Mesodermal cell (in vitro differentiated cells): ENCODE measurements at regions not wholly inside any gene's neighbourhood (a gene's known extent, or its start where the extent isn't known, plus 50 kb on each side); places are given as distances from the start of the nearest gene placed in this dataset.

Experiments used
- H3K27ac ChIP-seq: 2 replicates; pipeline ENCODE4 v1.7.0; 2013; ENCODE audit warnings: mild to moderate bottlenecking, low read depth, low read length, moderate library complexity; ENCODE audit not compliant: severe bottlenecking
- H3K36me3 ChIP-seq: 2 replicates; pipeline ENCODE4 v1.7.1; 2013; ENCODE audit warnings: mild to moderate bottlenecking, low read length, moderate library complexity; ENCODE audit not compliant: control insufficient read depth, insufficient read depth
- H3K4me1 ChIP-seq: one replicate; pipeline ENCODE4 v1.7.1; 2013; ENCODE audit warnings: mild to moderate bottlenecking, low read length; ENCODE audit not compliant: insufficient read depth, control insufficient read depth, poor library complexity, severe bottlenecking
- H3K4me3 ChIP-seq: 2 replicates; pipeline ENCODE4 v1.7.0; 2013; ENCODE audit warnings: low read length, control low read depth, mild to moderate bottlenecking; ENCODE audit not compliant: insufficient read depth, poor library complexity, severe bottlenecking; ENCODE audit errors: extremely low read depth
- H3K9me3 ChIP-seq: 2 replicates; pipeline ENCODE4 v1.7.1; 2013; ENCODE audit warnings: mild to moderate bottlenecking, low read length, moderate library complexity; ENCODE audit not compliant: control insufficient read depth
- WGBS, 2 experiments: methylation state at CpG; one replicate each; pipeline ENCODE4 v1.1.5; 2013; ENCODE audit warnings: missing lambda C conversion rate in 2 of 2; ENCODE audit not compliant: insufficient coverage in 2 of 2; 5-methylcytosine and 5-hydroxymethylcytosine counted together

DNA sequence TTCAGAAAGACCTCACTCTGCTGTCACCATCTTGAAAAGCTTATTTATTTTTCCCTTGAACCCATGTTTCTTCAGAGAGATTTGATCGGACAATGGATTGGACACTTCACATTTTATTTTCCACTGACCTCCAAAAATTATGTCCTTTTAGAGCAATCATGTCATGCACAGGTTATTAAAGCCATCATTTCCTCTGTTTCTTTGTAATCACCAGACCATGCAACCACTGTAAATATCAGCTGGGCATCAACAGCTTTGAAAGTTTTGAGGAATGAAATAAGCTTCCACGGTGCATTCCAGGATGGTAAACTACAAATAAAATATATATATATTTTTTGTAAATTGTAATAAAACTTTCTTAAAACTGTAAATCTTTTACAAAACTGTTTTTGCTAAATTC is 144.1 kb upstream of the ADAMTS5 start:
- no peaks in the 10 kb centered on the region for H3K36me3 ChIP-seq
- 71 to 90% methylated on average over 1 of the region's 2 CpGs for WGBS, 2 experiments

DNA sequence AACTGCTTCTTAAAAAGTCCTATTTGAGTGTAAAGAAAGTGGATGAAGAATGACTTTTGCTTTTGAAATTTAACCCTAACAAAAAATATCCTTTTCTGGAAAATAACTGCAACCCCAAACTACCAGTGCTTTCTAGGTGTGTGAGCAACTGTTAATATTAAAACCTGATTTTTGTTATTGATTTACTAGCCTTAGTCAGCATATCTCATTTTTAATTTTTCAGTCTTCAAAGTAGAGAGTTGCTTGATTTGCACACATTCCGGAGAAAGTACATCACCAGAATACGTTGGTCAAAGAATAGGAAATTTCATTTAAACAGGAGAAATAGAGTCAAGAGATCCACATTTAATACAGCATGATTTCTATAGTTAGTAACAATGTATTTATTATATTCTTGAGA is 141.8 kb upstream of the ADAMTS5 start:
- Histone ChIP-seq H3K9me3 (no peaks in the 10 kb centered on the region), H3K4me1 (no peaks in the 10 kb centered on the region), H3K36me3 (no peaks in the 10 kb centered on the region), H3K4me3 (no peak overlapping the region), H3K27ac (no peak overlapping the region)
- WGBS, 2 experiments = no CpG with 5 or more reads among the region's 2 CpGs

More for the DNA sequence above, 144.1 kb upstream of the ADAMTS5 start:
- H3K27ac ChIP-seq = no peak overlapping the region
- no peak overlapping the region for H3K4me3 ChIP-seq
- no peaks in the 10 kb centered on the region for H3K9me3 ChIP-seq
- no peaks in the 10 kb centered on the region for H3K4me1 ChIP-seq

DNA sequence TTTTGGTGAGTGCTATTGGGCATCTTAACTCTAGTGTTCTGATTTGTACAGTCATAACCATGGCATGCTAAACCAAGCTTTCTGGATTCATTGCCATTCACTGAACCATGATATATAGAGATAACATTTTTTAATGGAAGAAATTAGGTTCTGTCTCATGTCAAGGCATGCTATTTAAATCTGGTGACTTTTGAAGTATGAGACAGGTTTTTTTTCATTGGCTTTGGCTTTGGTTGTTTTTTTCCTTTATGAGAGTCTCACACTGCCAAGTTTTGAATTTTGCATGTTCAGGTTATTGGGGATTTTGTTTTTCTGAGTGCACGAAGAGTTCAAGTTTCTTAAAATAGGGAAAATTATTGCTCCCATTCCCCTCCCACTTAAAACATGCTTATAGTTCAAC is 141.3 kb upstream of the ADAMTS5 start:
- no peaks in the 10 kb centered on the region for H3K36me3 ChIP-seq
- no CpG with 5 or more reads among the region's 1 CpG for WGBS, 2 experiments
- H3K4me1 ChIP-seq = no peaks in the 10 kb centered on the region
- no peak overlapping the region for H3K4me3 ChIP-seq
- no peaks in the 10 kb centered on the region for H3K9me3 ChIP-seq
- no peak overlapping the region for H3K27ac ChIP-seq

DNA sequence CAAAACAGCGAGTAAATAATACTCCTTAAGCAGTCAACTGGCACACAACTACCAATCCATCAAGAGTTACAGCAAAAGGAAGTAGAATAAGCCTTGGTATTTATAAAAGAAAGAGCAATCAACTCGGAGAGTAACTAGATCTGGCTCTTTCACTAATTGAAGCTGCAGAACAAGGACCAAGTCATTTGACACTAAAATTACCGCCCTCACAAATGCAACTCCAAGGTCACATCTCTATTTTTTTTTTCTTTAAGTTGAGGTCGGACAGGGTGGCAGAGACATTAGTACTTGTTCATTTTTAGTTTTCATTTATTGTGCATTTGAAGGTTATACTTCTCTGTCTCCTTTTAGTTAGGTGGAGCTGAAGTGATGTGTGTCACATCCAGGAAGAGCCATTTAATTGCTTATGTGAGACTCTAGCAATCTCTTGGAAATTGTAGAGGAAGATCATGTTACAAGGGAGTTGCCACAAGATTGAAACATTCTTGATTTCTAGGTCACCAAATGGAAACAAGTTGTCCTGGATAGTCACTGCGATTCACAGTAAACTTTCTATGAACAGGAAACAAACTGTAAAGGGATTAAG is 138.1 kb upstream of the ADAMTS5 start:
- Histone ChIP-seq H3K27ac (no peak overlapping the region), H3K4me1 (no peaks in the 10 kb centered on the region), H3K4me3 (no peak overlapping the region), H3K9me3 (no peaks in the 10 kb centered on the region), H3K36me3 (no peaks in the 10 kb centered on the region)
- WGBS, 2 experiments = 87 to 88% methylated on average over 1 to 3 of the region's 5 CpGs

DNA sequence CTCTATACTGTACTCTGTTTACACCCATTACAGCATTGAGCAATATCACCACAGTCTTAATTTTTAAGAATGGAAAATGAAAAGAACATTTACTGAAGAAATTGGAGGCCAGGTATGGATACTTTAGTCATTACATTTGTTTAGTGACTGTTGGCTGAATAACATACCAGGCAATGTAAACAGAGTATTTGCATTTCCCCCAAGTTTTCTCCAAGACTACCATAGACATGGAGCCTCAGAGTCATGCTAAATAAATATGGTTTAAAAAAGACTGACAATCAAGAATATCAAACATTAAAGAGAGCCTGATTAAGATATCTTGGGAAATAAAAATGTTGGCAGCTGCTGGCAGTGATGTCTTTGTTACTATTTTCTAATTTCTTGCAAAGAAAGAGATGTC is 136.9 kb upstream of the ADAMTS5 start:
- Histone ChIP-seq H3K4me3 (no peak overlapping the region), H3K36me3 (no peaks in the 10 kb centered on the region), H3K4me1 (no peaks in the 10 kb centered on the region), H3K9me3 (no peaks in the 10 kb centered on the region), H3K27ac (no peak overlapping the region)

DNA sequence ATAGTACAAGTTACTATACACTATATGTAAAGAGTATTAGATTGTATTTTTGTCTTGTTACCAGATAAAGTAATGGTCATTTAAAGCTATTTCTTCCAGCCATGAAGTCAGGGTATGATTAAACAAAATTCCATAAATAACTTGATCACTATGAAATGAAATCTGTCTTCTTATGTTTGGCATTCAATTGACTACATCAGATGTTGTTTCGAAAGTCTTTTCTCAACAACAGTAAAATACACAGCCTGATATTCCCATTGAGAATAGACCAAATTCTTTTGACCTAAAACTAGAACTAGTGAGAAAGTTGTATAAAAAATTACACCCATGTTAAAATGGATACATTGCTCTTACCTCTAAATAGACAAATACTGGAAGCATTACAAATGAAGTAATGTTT is 134.6 kb upstream of the ADAMTS5 start:
- Histone ChIP-seq H3K4me3 (no peak overlapping the region), H3K27ac (no peak overlapping the region), H3K9me3 (no peaks in the 10 kb centered on the region), H3K4me1 (no peaks in the 10 kb centered on the region), H3K36me3 (no peaks in the 10 kb centered on the region)
- WGBS, 2 experiments = no CpG with 5 or more reads among the region's 1 CpG

DNA sequence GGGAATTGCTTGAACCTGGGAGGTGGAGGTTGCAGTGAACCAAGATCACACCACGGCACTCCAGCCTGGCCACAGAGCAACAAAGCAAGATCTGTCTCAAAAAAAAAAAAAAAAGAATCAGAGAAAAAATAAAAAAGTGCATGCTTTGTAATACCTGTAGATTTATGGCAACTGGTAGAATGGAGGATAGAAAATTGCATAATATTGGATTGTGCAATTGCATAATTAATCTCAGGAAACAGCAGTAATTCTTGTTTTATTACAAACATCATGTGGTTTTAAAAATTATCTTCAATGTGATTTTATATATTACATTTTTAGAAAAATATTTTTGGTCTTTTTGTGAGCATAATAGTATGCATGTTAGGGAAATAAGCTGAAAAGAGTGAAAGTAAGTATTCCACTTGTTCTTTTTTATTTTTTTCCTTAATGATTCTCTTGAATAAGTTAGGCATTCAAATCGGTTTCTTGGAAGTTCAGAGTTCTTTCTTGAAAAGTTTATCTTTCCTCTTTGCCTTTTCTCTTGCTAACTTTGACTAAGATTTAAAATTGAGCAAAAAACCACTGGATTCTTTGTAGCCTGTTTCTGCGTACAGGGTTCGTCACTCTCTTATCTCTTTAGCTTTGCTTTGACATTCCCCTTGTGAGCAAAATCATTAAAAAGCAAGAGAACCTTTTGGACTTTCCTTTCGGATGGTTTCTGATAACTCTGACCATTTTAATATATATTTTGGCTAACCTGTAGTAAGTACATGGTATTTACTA is 127.5 kb upstream of the ADAMTS5 start:
- no peak overlapping the region for H3K27ac ChIP-seq
- WGBS, 2 experiments = 91 to 92% methylated on average over 2 to 3 of the region's 5 CpGs
- H3K4me3 ChIP-seq = no peak overlapping the region

DNA sequence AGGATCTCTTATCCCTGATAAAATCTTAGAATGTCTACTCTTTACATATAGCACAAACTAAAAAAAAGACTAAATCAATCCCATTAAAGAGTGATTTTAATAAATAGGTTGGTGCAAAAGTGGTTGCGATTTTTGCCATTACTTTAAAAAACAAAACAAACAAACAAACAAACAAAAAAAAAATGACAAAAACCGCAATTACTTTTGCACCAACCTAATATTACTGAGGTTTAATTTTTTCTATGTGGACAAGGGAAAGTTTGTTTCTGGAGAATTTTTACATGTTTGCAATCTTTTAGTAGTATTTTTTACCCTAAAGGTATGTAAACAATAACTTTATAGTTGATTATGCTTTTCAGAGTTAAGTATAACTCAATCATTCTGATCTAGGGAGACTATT is 119.7 kb upstream of the ADAMTS5 start:
- no CpG with 5 or more reads among the region's 2 CpGs for WGBS, 2 experiments
- Histone ChIP-seq H3K4me3 (no peak overlapping the region), H3K9me3 (no peaks in the 10 kb centered on the region), H3K27ac (no peak overlapping the region), H3K4me1 (no peaks in the 10 kb centered on the region), H3K36me3 (no peaks in the 10 kb centered on the region)

More for the DNA sequence above, 127.5 kb upstream of the ADAMTS5 start:
- Histone ChIP-seq H3K36me3 (no peaks in the 10 kb centered on the region), H3K9me3 (no peaks in the 10 kb centered on the region), H3K4me1 (no peaks in the 10 kb centered on the region)

DNA sequence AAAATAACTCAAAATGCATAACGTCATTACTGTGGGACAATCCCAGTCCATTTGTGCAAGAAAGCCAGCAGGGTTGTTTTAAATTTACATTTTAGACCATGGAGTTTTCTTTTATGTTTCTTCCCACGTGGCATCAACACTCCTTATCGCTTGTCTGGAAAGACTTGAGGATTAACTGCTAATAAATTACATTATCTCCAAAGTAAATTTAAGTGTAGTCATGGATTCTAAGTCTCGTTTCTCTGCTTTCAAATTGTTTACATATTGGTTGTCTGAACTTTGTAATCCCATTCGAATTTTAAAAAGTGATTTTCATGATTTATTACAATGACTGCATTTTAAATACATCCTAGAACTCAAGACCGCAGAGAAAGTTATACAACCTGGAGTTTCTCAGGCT is 119.3 kb upstream of the ADAMTS5 start:
- Histone ChIP-seq H3K27ac (no peak overlapping the region), H3K4me3 (no peak overlapping the region), H3K36me3 (no peaks in the 10 kb centered on the region), H3K4me1 (no peaks in the 10 kb centered on the region), H3K9me3 (no peaks in the 10 kb centered on the region)
- WGBS, 2 experiments = 88 to 100% methylated on average over 1 to 3 of the region's 6 CpGs

DNA sequence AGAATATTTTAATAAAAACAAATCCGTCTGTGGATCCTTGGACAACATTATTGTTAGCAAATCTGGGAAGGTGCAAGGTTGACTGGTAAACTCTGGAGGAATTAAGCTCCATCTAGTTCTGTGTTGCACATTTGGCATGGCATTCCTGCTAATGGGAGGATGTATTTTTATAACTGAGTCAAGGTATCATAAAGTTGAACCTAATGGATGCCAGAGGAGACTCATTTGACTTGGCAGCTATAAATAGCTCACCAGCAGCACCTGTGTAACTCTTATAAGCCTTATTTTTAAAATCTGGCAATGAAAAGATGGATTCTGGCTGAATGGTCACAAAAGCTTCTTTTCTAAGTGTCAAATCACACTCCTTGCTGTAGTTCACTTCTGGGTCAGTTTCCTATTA is 118.5 kb upstream of the ADAMTS5 start:
- WGBS, 2 experiments = 100% methylated on average over 1 of the region's 1 CpG; no CpG with 5 or more reads in 1 of the 2 experiments
- no peak overlapping the region for H3K4me3 ChIP-seq
- no peak overlapping the region for H3K27ac ChIP-seq
- H3K4me1 ChIP-seq = no peaks in the 10 kb centered on the region
- H3K9me3 ChIP-seq = no peaks in the 10 kb centered on the region
- no peaks in the 10 kb centered on the region for H3K36me3 ChIP-seq

DNA sequence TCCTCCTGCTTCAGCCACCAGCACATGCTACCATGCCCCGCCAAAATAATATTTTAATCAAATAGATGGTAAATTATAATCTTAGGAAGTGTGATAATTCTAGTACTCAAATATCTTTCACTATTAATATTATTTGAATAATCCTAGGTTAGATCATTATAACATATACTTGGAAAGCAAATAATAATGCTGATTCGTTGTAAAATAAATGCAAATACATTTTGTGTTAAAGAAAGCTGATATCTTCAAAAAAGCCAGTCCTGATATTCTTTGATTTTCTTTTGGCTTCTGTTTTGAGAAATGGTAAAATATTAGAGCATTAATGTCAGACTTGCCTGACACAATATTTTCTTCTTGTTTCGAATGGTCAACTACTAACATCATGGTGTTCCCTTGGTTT is 116.3 kb upstream of the ADAMTS5 start:
- H3K9me3 ChIP-seq = no peaks in the 10 kb centered on the region
- no peaks in the 10 kb centered on the region for H3K4me1 ChIP-seq
- 92% methylated on average over 2 of the region's 3 CpGs; no CpG with 5 or more reads in 1 of the 2 experiments for WGBS, 2 experiments
- no peak overlapping the region for H3K27ac ChIP-seq
- H3K36me3 ChIP-seq = no peaks in the 10 kb centered on the region
- no peak overlapping the region for H3K4me3 ChIP-seq
